ENCODE measurements at regions not wholly inside any gene's neighbourhood (a gene's known extent, or its start where the extent isn't known, plus 50 kb on each side); places are given as distances from the start of the nearest gene placed in this dataset.
"Not testable (repeated sequence)": the region's sequence is repeated elsewhere in the genome, so short reads cannot be mapped to it uniquely, and the experiment has no call there.

GRCh38 chr12:105622846-105623736 lies 292.6 kb downstream of the C12orf75 start:
- DNase-seq (ENCODE audit: low spot score): no peak
- no peak for ATAC-seq

GRCh38 chr12:105626653-105627052 lies 296.2 kb downstream of the C12orf75 start:
- DNase-seq (ENCODE audit: low spot score) (no peak), ATAC-seq (no peak)

GRCh38 chr12:105637470-105637869 lies 307.0 kb downstream of the C12orf75 start:
- ATAC-seq (no peak), DNase-seq (ENCODE audit: low spot score) (no peak)

GRCh38 chr12:105640761-105641160 lies 310.3 kb downstream of the C12orf75 start:
- DNase-seq (ENCODE audit: low spot score) (no peak), ATAC-seq (no peak)

GRCh38 chr12:105641749-105642148 lies 311.3 kb downstream of the C12orf75 start:
- ATAC-seq: no peak
- no peak for DNase-seq (ENCODE audit: low spot score)

GRCh38 chr12:105644770-105645169 lies 314.3 kb downstream of the C12orf75 start:
- ATAC-seq (no peak), DNase-seq (ENCODE audit: low spot score) (no peak)

GRCh38 chr12:105654606-105655005 lies 324.1 kb downstream of the C12orf75 start:
- ATAC-seq: no peak
- no peak for DNase-seq (ENCODE audit: low spot score)

GRCh38 chr12:105658389-105658788 lies 327.9 kb downstream of the C12orf75 start:
- no peak for ATAC-seq
- no peak for DNase-seq (ENCODE audit: low spot score)

GRCh38 chr12:105659355-105660075 lies 329.0 kb downstream of the C12orf75 start:
- DNase-seq (ENCODE audit: low spot score): no peak
- ATAC-seq: no peak

- ATAC-seq; DNase-seq (ENCODE audit: low spot score): not testable (repeated sequence)
These were observed 334.3 kb downstream of the C12orf75 start for GRCh38 chr12:105664765-105665164.

GRCh38 chr12:105665366-105665765 lies 334.9 kb downstream of the C12orf75 start:
- DNase-seq (ENCODE audit: low spot score) (no peak), ATAC-seq (no peak)

- no peak for DNase-seq (ENCODE audit: low spot score)
- ATAC-seq: no peak
These were observed 337.7 kb downstream of the C12orf75 start for GRCh38 chr12:105667973-105668743.

- ATAC-seq (no peak), DNase-seq (ENCODE audit: low spot score) (no peak)
These were observed 340.2 kb downstream of the C12orf75 start for GRCh38 chr12:105670672-105671071.

- ATAC-seq (no peak), DNase-seq (ENCODE audit: low spot score) (no peak)
These were observed 341.2 kb downstream of the C12orf75 start for GRCh38 chr12:105671720-105672119.

- ATAC-seq: peak; percentile 73
- DNase-seq (ENCODE audit: low spot score): peak; percentile 59
These were observed 341.9 kb downstream of the C12orf75 start for GRCh38 chr12:105672121-105672975.

- DNase-seq (ENCODE audit: low spot score) (no peak), ATAC-seq (no peak)
These were observed 344.6 kb downstream of the C12orf75 start for GRCh38 chr12:105674871-105675699.

GRCh38 chr12:105676694-105677093 lies 346.2 kb downstream of the C12orf75 start:
- DNase-seq (ENCODE audit: low spot score) (no peak), ATAC-seq (no peak)

GRCh38 chr12:105677672-105678071 lies 347.2 kb downstream of the C12orf75 start:
- ATAC-seq (no peak), DNase-seq (ENCODE audit: low spot score) (no peak)

GRCh38 chr12:105679982-105680381 lies 349.5 kb downstream of the C12orf75 start:
- no peak for ATAC-seq

More at GRCh38 chr12:105679982-105680381, 349.5 kb downstream of the C12orf75 start:
- DNase-seq (ENCODE audit: low spot score): no peak

All from left lobe of liver (tissue), 2 donors.